ENCODE measurements at regions not wholly inside any gene's neighbourhood (a gene's known extent, or its start where the extent isn't known, plus 50 kb on each side); places are given as distances from the start of the nearest gene placed in this dataset.

- ATAC-seq: no peak
These were observed 88.3 kb downstream of the RHOB start for GRCh38 chr2:20534913-20535801.

DNA sequence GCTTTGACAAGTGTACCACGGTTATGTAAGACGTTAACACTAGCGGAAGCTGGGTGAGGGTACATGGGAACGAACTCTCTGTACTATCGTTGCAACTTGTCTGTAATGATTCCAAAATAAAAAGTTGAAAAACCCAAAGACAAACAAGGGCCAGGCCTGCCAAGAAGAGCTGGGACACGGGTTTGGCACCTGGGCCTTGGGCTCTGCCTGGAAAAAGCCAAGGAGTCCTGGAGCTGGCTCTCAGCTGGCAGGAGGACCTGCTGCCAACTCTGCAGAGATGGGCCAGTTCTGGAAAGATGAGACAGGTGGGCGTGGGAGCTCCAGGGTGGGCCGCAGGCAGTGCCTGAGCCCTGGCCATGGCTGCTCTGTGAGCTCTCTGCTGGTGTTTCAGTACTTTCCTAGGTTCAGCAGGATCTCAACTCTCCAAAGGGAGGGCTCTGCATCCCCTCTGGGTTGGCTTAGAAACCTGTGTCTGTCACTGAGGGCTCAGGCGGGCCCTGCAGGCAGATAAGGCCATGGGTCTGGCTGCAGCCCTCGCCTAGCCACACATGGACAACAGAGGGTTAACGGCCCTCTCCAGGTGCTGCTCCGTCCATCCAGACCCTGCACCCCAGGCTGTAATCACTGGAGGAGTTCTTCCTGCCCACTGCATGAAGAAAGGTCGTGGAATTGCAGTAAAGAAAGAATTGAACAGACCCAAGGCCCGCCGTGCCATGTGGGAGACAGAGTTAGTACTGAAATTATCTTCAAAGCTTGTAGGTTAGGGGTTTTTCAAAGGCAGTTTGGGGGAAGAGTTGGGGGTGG, 89.9 kb downstream of the RHOB start:
- Histone ChIP-seq H3K4me1 (no peaks in the 10 kb centered on the region), H3K9me3 (no peaks in the 10 kb centered on the region), H3K27me3 (no peaks in the 10 kb centered on the region), H3K4me3 (no peak overlapping the region), H3K27ac (no peak overlapping the region), H3K36me3 (no peaks in the 10 kb centered on the region)
- TF ChIP-seq CTCF (IDR thresholded peaks at IDR 0.05): no peak
- no peak for DNase-seq
- intact Hi-C loops (cut with DNase I): no loop called here
- ATAC-seq: no peak

More at GRCh38 chr2:20534913-20535801, 88.3 kb downstream of the RHOB start:
- Histone ChIP-seq H3K36me3 (no peaks in the 10 kb centered on the region), H3K4me1 (no peaks in the 10 kb centered on the region), H3K27ac (no peak overlapping the region), H3K9me3 (no peaks in the 10 kb centered on the region), H3K4me3 (no peak overlapping the region), H3K27me3 (no peaks in the 10 kb centered on the region)
- DNase-seq: no peak
- TF ChIP-seq CTCF (IDR thresholded peaks at IDR 0.05): no peak
- intact Hi-C loops (cut with DNase I): no loop called here

- Histone ChIP-seq H3K4me1 (no peaks in the 10 kb centered on the region), H3K27ac (no peak overlapping the region), H3K27me3 (no peaks in the 10 kb centered on the region), H3K36me3 (no peaks in the 10 kb centered on the region), H3K4me3 (no peak overlapping the region), H3K9me3 (no peaks in the 10 kb centered on the region)
- DNase-seq (no peak), ATAC-seq (no peak)
- TF ChIP-seq CTCF (IDR thresholded peaks at IDR 0.05): no peak
- intact Hi-C loops (cut with DNase I): no loop called here
These were observed 90.8 kb downstream of the RHOB start for GRCh38 chr2:20537423-20538307.

- DNase-seq: no peak
- H3K27me3 ChIP-seq: no peaks in the 10 kb centered on the region
- H3K9me3 ChIP-seq: no peaks in the 10 kb centered on the region
- TF ChIP-seq CTCF (IDR thresholded peaks at IDR 0.05): no peak
- no peak overlapping the region for H3K27ac ChIP-seq
- H3K36me3 ChIP-seq: no peaks in the 10 kb centered on the region
- no peaks in the 10 kb centered on the region for H3K4me1 ChIP-seq
- ATAC-seq: no peak
- intact Hi-C loops (cut with DNase I): no loop called here
- no peak overlapping the region for H3K4me3 ChIP-seq
These were observed 91.6 kb downstream of the RHOB start for GRCh38 chr2:20538308-20539132.
